Lung microvascular endothelial cell (primary cell): ENCODE measurements at regions not wholly inside any gene's neighbourhood (a gene's known extent, or its start where the extent isn't known, plus 50 kb on each side); places are given as distances from the start of the nearest gene placed in this dataset.
A peak's percentile ranks its signal among the peaks of the same experiment; 100 is the strongest.

Source experiments
- DNase-seq, 2 donors: peaks; one replicate each; pipeline versions ENCODE4 v3.0.0 to v3.0.0-alpha.2; 2010; ENCODE audit warnings: low read depth in 2 of 2

DNA sequence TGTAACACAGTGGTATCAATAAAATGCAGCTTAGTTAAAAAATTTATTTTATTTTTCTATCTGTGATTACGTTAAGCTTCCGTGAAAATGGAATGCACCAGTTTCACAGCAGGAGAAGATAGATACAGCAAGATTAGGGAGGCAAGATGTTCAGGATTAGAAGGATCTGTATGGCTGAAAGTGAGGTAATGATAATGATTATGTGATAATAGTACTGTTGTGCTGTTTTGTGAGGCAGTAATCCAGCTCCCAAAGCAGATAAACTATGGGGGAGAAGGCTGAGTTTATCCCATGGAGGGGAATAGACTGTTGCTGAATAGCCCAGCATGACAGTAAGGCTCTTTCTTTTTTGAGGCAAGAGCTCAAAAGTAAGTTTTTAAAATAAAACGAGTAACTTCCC, 216.1 kb upstream of the PRPS1L1 start:
- DNase-seq = no peak

DNA sequence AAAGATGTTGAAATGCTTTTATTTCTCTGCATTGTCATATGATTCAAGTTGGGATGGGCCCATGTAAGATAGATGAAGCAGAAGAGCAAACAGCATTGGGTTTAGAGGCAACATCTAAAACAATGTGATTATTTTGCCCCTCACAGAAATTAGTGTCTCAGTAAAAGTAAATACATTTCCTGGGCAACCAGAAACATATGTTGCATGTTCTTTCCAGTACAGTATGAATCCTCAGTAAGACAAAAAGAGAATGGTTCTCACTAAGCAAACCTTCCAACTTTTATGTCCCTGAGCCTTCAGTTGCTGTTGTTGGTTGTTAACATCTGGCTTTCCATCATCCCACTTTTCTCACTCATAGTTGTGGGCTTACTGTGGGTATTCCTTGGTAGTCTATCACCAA, 222.5 kb upstream of the PRPS1L1 start:
- DNase-seq = no peak

DNA sequence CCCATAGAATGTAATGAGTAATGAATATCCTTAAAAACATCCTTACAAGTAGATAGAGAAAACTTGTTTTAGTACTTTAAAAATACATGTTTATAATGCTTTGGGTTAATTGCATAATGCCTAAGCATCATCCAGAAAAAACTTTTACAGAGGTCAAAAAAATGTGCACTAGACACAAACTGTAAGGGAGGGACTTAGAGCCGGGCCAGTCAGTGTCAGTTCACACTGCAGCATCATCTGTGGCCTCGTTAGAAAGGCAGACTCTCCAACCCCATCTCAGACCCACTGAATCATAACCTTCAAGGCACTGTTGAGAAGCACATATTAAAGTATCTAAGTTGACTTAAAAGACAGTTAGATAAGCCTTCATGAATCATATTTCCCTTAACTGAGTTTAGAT, 230.1 kb upstream of the PRPS1L1 start:
- DNase-seq = no peak

DNA sequence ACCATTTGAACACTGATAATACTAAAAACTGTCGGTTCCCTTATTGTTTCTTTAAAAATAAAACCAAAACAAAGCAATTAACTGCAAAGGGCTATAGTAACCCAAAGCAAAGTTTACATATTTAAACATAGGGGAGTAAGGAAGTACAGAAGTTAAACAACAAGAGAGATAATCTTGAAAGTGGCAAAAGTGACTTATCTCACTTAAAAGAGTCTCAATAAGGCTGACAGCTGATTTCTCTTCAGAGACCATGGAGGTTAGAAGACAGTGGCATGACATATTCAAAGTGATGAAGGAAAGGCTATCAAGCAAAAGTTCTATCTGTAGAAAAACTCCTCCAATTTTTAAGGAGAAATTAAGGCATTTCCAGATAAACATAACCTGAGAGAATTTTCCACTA, 233.5 kb upstream of the HDAC9 start:
- DNase-seq = no peak

DNA sequence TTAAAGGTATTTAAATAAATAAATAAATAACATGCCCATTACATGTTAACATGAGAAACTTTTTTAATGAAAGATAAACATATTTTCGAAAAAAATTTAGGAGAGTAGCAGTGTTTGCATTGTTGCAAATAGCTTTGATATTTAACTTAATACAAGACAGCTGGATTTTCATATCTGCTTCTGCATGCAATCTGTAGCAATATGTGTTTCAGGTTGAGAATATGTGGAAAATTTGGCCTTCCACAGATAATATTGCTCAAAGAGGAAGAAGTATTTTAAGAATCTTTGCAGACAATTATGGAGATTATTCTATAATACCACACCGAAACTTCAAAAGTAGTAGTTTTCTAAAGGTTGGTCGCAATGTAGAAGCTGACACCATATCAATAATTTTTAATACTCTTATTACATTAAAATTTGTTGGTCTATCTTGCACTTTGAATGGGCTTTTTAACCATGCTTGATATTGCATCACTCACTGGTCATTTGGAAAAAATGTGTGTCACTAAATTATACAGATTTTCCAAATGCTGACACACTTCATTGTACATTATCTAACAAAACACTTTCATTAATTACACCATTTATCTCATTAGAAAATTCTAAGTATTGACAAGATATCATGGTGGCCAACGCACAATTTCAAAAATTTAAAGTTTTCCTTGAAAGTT, 229.8 kb upstream of the HDAC9 start:
- no peak for DNase-seq

DNA sequence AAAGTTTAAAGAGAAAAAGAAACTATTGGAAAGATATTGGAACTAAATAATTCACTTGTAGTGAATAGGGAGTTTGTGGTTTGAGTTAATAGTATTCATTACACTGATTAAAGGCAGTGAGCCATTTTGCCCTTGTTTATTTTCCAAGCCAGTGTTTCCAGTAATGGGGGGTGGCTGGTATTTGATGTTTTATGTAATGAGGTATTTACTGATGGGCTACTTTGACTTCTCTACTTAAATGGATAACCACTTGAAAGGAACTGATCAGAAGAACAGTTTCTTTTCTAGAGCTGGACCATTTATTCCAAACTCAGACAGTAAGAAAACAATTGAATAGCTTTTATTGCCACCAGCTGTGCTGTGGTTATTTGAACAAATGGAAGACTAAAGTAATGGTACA, 227.0 kb upstream of the HDAC9 start:
- no peak for DNase-seq

DNA sequence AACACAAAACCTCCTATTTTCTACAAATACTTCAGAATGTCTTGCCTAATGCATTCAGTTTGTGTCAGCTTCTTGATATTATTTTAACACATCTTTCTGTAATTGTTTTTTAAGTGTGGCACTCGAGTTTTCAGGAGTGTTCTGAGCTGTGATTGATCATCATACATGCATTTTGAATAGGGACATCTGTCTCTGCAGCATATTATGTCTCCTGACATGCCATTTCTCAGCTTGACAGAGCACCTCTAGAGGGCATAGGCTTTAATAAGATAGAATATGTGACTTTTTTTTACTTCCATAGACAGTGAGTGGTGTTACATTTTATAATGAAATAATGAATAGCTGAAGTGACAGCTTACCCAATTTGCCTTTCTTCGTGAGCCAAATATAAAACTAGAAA, 219.2 kb upstream of the HDAC9 start:
- DNase-seq = no peak

DNA sequence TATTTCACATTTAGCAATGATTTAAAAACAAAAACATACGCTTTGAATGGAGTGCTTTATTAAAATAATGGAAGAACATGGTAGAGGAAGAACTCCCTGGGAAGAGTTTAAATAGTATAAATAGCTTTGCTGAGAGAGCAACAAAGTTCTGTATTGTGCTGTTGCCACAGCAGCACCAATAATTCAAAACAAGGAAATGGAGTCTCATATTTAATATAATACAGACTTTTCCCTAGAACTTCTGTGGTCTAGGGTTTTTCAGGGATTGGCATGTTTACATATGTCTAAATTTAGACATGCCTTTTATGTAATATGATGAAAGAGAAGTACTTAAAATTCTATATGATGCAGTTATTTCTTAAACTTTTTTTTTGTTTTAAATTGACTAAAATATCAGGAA, 217.2 kb upstream of the HDAC9 start:
- no peak for DNase-seq

DNA sequence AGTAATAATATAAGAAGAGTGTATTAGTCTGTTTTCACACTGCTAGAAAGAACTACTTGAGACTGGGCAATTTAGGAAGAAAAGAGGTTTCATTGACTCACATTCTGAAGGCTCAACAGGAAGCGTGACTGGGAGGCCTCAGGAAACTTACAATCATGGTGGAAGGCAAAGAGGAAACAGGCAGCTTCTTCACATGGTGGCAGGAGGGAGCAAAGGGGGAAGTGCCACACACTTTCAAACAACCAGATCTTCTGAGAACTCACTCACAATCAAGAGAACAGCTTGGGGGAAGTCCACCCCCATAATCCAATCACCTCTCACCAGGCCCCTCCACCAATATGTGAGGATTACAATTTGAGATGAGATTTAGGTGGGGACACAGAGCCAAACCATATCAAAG, 212.5 kb upstream of the HDAC9 start:
- DNase-seq = peak in 1 of 2 donors; percentile 22

DNA sequence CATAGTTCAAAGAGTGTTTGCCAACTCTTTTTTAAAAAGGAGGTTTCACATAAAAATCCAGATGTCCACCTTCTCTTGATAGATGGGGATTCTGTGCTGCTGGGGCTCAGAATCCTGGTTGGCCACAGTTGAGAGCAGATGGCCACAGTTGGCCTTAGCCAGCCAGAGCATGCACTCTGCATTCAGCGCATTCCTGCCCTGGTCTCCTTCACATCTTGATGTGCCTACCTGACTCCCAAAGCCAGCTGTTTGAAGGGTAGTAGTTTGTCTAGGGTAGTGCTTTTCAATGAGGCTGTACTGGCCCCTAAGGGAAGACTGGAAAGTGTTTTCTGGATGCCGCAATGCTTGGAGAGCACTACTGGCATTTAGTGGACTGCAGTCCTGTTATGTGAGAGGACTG, 208.1 kb upstream of the HDAC9 start:
- DNase-seq = no peak

DNA sequence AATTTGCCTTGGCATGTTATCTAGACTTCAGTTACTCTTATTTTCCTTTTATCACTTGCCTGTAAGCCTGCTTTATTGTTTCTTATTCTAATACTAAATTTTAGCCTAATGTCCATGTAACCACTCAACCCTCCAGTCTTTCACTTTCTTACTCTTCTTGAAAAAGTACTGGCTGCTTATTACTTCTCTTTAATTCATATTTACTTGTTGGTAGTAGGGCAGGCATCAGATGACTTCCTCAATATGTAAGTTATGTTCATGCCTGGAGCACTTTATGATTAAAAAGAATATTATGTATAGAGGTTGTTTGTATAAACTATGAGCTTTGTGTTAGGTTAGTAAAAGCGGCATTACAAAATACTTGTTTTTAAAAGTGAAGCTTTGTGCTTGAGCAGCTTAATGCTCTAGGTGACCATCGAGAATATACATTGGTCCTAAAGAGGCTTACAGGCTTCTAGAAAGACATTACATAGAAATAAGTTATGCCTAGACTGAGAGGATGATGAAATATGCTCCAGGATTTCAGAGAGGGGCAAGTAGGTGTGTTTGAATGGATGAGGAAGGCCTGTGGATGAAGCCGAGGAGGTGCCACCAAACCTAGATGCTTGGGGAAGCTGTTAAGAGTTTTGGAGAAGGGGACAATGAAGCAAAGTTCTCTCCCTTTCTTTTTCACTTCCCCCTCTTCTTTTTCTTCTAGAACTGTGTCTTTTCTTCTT, 207.1 kb upstream of the HDAC9 start:
- no peak for DNase-seq

DNA sequence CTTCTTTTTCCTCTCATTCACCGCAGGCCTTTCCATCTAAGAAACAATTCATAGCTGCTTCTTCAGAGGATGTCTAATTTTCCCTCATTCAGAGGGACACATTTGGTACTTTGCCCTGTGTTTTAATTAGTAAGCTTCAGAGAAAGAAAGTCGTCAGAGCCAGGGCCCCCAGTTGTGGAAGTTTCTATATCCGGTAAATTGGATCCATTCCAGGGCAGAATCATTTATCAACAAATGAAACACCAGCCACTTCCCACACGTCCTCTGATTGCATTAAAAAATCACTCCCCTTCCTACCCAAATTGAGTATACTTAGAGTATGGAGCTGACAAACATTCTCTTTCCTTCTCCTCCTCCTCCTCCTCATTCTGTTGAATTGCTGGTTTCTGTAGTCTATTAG, 205.8 kb upstream of the HDAC9 start:
- DNase-seq = peak in 1 of 2 donors; percentile 3

DNA sequence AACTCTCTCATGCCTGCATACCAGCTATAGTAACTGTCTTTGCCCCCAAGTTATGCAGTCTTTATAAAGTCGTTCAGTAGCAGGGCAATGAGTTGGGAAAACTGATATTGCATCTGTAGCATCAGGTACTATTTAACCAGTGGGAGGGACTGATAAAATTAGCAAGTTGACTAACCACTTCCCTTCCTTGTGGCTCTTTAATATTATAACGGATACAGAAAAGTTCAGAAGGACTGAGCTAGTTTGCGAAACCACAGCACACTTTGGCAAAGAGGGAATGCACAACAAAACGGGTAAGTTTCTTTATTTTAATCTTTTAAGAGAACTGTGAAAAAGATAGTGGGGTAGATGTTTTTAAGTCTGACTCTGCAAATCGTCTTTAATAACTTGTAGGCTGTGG, 205.3 kb upstream of the HDAC9 start:
- no peak for DNase-seq

DNA sequence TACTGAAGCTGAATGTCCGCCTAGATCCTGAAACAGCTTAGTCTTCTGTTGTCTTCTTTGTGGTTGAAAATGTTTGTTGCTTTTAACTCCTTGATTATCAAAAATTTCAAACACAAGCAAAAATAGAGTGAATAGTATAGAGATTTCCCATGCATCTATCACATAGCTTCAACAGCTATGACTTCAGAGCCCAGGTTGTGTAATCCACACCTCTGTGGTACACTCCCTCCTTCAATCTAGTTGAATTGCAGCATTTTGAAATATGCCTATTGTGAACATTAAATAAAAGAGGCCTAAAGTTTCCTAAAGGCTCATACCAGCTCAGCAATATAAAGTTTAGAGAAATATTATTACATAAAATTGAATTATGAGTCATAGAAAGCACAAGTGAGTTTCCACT, 204.7 kb upstream of the HDAC9 start:
- no peak for DNase-seq

DNA sequence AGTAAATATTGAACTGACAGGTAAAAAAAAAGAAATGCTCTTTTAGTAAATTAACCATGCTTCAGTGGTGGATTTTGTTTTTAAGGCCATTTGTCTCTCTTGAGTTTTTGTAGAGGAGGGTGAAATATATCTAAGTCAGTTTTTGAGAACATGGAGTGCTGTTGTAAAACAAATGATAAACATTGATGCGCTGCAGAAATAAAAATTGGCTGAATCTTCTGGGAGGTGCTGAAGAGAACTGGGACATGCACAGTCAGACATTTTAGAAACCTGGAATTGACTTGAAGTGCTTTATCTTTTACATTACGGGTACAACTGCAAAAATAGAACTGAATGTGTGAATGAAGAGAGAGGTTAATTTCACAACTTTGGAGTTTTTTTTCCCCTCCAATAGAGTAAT, 203.0 kb upstream of the HDAC9 start:
- no peak for DNase-seq

DNA sequence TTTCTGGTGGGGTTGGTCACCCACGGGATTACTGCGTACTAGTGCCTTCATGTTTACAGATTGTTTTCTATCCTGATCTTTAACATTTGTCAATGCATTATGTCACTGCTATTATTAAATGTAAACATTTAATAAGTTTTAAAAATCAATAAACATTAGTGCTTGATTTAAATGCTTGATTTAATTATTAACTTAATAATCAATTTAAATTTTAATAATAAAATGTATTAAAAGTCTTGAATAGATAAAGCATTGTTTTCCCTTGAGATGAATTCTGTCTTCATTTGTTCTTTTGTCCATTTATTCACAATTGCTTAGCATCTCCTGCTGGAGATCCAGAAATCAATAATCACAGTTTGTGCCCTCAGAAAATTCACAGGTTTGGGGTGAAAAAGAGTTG, 201.8 kb upstream of the HDAC9 start:
- DNase-seq = no peak

DNA sequence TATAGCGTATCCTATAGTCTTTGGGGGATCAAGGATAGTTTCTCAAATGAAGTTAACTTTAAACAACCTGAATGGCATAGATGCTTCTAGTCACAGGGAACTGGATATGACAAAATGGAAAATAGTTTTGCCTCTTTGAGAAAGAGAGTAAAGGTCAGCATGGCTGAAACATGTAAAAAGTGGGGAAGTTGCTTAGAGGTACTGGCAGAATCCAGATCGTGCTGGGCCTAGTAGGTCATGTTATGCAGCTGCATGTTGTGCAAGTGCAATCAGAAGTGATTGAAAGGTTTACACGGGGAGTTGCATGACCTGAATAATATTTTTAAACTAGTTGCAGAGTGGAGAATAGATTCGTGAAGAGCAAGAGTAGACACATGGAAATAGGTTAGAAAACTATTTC, 201.1 kb upstream of the HDAC9 start:
- no peak for DNase-seq

DNA sequence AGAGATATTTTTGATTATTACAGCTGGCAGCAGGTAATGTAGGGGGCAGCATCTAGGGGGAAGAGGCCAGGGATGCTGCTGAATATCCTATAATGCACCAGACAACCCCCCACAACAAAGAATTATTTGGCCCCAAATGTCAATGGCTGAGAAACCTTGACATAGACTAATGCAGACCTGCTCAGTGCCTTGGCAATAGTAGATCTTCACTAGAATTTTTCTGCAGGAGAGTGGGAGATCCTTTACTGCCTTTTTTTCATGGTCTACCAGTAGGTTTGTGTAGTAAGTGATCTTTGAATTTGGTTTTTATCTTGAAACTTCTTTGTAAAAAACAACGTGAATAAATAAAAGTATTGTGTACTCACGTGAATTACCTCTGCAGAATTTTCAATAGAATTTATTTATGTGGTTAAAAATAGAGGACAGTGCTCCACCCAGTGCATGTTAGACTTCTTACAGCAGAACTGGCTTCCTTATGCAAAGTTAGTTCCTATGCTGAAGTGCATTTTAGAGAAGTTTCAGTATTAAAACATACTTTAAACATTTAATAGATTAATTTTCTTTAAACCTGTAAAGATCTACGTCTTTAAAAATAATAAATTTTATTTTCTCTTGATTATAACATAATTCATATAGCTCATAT, 199.6 kb upstream of the HDAC9 start:
- DNase-seq = no peak

DNA sequence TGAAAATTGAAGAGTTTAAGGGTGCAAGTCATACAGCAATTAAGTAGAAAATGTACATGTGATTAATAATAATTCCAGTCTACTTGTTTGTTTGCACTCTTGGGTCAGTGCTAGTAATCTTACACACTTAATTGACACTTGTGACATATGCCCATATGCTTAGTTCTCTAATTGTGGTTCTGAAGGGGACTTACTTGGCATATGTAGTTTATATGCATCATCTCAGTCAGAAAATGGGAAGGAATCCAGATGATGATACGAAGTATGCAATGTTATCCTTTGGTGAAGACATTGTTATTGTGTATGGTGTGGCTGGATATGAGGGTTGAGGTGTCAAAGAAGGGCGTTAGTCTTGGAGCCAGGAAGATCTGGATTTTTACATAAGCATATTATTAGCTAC, 193.5 kb upstream of the HDAC9 start:
- no peak for DNase-seq

DNA sequence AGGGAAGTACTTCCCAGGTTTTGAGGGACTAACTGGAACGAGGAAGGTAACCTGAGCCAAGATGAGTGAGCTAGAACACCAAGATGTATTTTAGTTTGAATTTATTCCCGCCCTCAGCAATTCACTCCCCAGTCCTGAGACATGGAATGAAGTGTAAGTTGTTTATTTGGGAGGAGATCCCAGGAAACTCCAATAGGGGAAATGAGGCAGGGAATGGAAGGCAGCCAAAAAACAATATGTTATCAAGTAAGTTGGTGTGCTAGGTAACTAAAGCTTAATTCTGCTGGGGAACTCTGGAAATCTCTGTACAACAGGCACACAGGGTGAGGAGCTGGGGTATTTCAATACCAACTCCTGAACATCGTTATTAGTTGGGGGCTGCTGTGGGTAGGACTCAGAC, 189.7 kb upstream of the HDAC9 start:
- no peak for DNase-seq

DNA sequence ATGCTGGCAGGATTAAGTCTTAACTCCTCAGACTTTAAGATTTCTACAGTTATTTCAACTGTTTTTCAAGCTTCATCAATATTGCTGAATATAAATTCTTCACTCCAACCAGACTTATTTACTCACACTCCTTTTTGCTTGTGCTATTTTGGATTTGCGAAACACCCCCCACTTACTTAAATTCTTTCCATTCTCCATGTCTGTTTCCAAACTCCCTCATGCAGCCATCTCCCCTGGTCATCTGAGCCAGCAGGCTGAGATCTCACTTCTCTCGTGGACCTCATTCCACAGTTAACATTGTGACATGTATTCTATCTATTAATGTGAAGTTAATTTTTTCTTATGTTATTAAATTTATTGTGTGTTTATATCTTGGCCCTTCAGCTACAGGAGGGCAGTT, 188.9 kb upstream of the HDAC9 start:
- no peak for DNase-seq

DNA sequence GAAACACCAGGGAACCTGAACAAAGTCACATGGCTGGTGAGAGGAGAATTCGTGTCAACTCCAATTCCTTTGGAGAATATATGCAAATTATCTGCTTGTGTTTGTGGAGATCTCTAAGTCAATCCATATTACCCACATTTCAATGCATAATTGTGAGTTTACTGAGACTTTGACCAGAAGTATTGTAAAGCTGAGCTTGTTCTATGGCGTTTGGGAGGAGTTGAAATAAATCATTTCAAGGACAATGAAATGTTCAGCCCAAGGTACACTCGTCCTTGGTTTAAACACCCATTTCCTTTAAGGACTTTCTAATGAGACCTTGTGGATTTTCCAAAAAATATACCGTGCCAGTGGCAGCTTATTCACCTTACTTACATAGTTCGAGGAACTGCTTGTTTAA, 186.6 kb upstream of the HDAC9 start:
- DNase-seq = no peak

DNA sequence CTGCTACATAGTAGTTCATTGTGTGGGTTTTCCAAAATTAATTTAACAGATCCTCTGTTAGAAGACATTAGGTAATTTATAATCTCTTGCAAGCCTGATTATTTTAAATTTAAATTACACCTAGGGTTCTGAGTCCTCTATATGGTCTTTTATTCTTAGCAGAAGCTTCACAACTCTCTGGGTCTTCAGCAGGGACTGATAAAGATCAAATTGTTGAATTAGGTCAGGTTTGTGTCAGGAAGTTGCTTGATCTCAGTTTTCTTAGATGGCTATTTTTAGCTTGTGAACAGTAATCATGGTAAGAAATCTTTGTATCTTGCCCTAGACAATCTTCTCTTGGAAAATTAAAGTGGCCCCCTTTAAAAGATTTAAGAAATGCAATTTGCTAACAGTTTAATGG, 183.1 kb upstream of the HDAC9 start:
- DNase-seq = no peak
